Esophagus squamous epithelium (tissue), 4 donors: ENCODE measurements at regions not wholly inside any gene's neighbourhood (a gene's known extent, or its start where the extent isn't known, plus 50 kb on each side); places are given as distances from the start of the nearest gene placed in this dataset.

Experiments used
- POLR2A ChIP-seq, 4 donors: fragments of 450-650 bp; IDR thresholded peaks; one replicate each; pipeline ENCODE4 v1.6.1; 2017; ENCODE audit warnings: antibody characterized with exemption in 4 of 4, mild to moderate bottlenecking in 4 of 4, moderate library complexity in 3 of 4
- TF ChIP-seq, protein P1 (sequence below), 6 experiments: fragments of 450-650 bp in 4 of 6; fragments of 200-600 bp in 2 of 6; sonication (generic) in 2 of 6; IDR thresholded peaks; one replicate each; pipeline ENCODE4 v1.5.1; 2016 to 2019; ENCODE audit warnings: antibody characterized with exemption in 6 of 6, mild to moderate bottlenecking in 4 of 6, moderate library complexity in 4 of 6

DNA sequence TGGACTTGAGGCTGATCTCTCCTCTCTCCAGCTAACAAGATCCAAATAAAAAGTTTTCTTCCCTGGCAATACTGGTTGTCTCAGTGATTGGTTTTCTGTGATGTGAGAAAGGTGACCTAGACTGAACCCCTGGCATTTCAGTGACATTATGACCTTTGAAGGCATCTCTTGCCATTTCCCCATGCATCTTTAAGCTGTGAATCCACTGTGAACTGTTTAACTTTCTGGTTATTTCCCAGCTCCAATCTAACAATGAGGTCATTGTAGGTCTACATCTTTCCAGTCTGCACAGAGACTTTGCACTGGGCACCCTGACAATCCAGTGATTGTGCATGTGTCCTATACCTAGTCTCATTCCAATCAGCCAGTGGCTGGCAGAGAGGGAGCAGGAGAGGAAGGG is 155.9 kb upstream of the NUDT4 start:
- TF ChIP-seq, protein P1, sequence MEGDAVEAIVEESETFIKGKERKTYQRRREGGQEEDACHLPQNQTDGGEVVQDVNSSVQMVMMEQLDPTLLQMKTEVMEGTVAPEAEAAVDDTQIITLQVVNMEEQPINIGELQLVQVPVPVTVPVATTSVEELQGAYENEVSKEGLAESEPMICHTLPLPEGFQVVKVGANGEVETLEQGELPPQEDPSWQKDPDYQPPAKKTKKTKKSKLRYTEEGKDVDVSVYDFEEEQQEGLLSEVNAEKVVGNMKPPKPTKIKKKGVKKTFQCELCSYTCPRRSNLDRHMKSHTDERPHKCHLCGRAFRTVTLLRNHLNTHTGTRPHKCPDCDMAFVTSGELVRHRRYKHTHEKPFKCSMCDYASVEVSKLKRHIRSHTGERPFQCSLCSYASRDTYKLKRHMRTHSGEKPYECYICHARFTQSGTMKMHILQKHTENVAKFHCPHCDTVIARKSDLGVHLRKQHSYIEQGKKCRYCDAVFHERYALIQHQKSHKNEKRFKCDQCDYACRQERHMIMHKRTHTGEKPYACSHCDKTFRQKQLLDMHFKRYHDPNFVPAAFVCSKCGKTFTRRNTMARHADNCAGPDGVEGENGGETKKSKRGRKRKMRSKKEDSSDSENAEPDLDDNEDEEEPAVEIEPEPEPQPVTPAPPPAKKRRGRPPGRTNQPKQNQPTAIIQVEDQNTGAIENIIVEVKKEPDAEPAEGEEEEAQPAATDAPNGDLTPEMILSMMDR (IDR thresholded peaks at IDR 0.05) = no peak
- TF ChIP-seq POLR2A (IDR thresholded peaks at IDR 0.05) = no peak
